ENCODE measurements at regions not wholly inside any gene's neighbourhood (a gene's known extent, or its start where the extent isn't known, plus 50 kb on each side); places are given as distances from the start of the nearest gene placed in this dataset.

- TF ChIP-seq CTCF (IDR thresholded peaks at IDR 0.05) (no peak), POLR2A (IDR thresholded peaks at IDR 0.05) (no peak)
Observed at GRCh38 chr7:66507764-66508296, 120.9 kb upstream of the KCTD7 start.
